ENCODE measurements at regions not wholly inside any gene's neighbourhood (a gene's known extent, or its start where the extent isn't known, plus 50 kb on each side); places are given as distances from the start of the nearest gene placed in this dataset.

GRCh38 chr11:26032241-26032640 is 299.7 kb upstream of the ANO3 start:
- Mint-ChIP-seq H3K36me3 (ENCODE audit: low read depth) (no peaks in the 10 kb centered on the region), H3K9me3 (no peaks in the 10 kb centered on the region), H3K4me1 (no peaks in the 10 kb centered on the region), H3K4me3 (no peak overlapping the region), H3K27ac (no peak overlapping the region), H3K27me3 (ENCODE audit: low read depth, poor library complexity) (no peaks in the 10 kb centered on the region)
- no peak for TF ChIP-seq CTCF (IDR thresholded peaks at IDR 0.05)
- no peak for DNase-seq

GRCh38 chr11:26035696-26036095 is 296.2 kb upstream of the ANO3 start:
- no peak for TF ChIP-seq CTCF (IDR thresholded peaks at IDR 0.05)
- Mint-ChIP-seq H3K4me3 (no peak overlapping the region), H3K36me3 (ENCODE audit: low read depth) (no peaks in the 10 kb centered on the region), H3K27ac (no peak overlapping the region), H3K4me1 (no peaks in the 10 kb centered on the region), H3K27me3 (ENCODE audit: low read depth, poor library complexity) (no peaks in the 10 kb centered on the region), H3K9me3 (no peaks in the 10 kb centered on the region)
- no peak for DNase-seq

GRCh38 chr11:26037716-26038115 is 294.2 kb upstream of the ANO3 start:
- TF ChIP-seq CTCF (IDR thresholded peaks at IDR 0.05) = no peak
- Mint-ChIP-seq H3K27ac (no peak overlapping the region), H3K27me3 (ENCODE audit: low read depth, poor library complexity) (no peaks in the 10 kb centered on the region), H3K4me3 (no peak overlapping the region), H3K4me1 (no peaks in the 10 kb centered on the region), H3K36me3 (ENCODE audit: low read depth) (no peaks in the 10 kb centered on the region), H3K9me3 (no peaks in the 10 kb centered on the region)
- DNase-seq = no peak

GRCh38 chr11:26040339-26040738 is 291.6 kb upstream of the ANO3 start:
- no peak overlapping the region for H3K27ac Mint-ChIP-seq
- H3K27me3 Mint-ChIP-seq (ENCODE audit: low read depth, poor library complexity) = no peaks in the 10 kb centered on the region
- DNase-seq = no peak
- no peaks in the 10 kb centered on the region for H3K36me3 Mint-ChIP-seq (ENCODE audit: low read depth)
- no peaks in the 10 kb centered on the region for H3K4me1 Mint-ChIP-seq
- no peak overlapping the region for H3K4me3 Mint-ChIP-seq
- H3K9me3 Mint-ChIP-seq = no peaks in the 10 kb centered on the region
- TF ChIP-seq CTCF (IDR thresholded peaks at IDR 0.05) = no peak

- H3K27me3 Mint-ChIP-seq (ENCODE audit: low read depth, poor library complexity) = no peaks in the 10 kb centered on the region
- H3K9me3 Mint-ChIP-seq = no peaks in the 10 kb centered on the region
- H3K27ac Mint-ChIP-seq = no peak overlapping the region
- no peaks in the 10 kb centered on the region for H3K36me3 Mint-ChIP-seq (ENCODE audit: low read depth)
- H3K4me1 Mint-ChIP-seq = no peaks in the 10 kb centered on the region
- TF ChIP-seq CTCF (IDR thresholded peaks at IDR 0.05) = no peak
- H3K4me3 Mint-ChIP-seq = no peak overlapping the region
- no peak for DNase-seq
Measured at GRCh38 chr11:26042113-26042512, 289.8 kb upstream of the ANO3 start.

- no peak for TF ChIP-seq CTCF (IDR thresholded peaks at IDR 0.05)
- H3K27me3 Mint-ChIP-seq (ENCODE audit: low read depth, poor library complexity) = no peaks in the 10 kb centered on the region
- no peak overlapping the region for H3K27ac Mint-ChIP-seq
- H3K9me3 Mint-ChIP-seq = no peaks in the 10 kb centered on the region
- DNase-seq = no peak
- H3K4me1 Mint-ChIP-seq = no peaks in the 10 kb centered on the region
- H3K36me3 Mint-ChIP-seq (ENCODE audit: low read depth) = no peaks in the 10 kb centered on the region
- H3K4me3 Mint-ChIP-seq = no peak overlapping the region
Measured at GRCh38 chr11:26043665-26044064, 288.3 kb upstream of the ANO3 start.

All from nephron progenitor cell (in vitro differentiated cells).